Fibroblast of skin of scalp (primary cell): ENCODE measurements at regions not wholly inside any gene's neighbourhood (a gene's known extent, or its start where the extent isn't known, plus 50 kb on each side); places are given as distances from the start of the nearest gene placed in this dataset.

Experiments used
- DNase-seq: peaks from one replicate; pipeline ENCODE4 v3.0.0-alpha.2; 2013

DNA sequence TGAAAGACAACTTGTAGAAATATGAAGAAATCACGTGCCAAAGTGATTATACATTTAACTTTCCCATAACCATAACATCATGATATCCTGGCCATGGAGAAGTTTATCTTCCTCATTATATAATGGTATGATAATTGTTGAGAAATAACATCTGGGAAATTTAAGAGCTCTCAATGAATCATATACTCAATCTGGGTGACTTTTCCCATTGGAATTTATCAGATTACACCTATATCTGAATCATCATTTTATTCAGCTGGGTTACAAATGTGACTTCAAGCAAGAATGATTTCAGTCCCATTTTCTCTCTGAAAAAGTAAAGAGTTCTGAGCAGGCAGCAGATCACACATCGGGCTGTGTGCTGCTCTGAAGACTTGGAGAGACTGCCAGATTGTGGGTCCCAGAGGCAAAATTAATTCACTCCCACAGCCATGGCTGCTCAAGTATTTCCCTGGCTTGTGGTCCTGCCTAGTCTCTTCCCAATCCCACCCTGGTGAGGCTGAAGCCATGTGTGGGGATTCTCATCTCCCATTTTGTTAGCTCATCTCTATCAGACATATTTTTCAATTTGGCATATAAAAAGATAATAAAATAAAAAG is 278.0 kb downstream of the MRPL39 start:
- DNase-seq, result peak; percentile 92

DNA sequence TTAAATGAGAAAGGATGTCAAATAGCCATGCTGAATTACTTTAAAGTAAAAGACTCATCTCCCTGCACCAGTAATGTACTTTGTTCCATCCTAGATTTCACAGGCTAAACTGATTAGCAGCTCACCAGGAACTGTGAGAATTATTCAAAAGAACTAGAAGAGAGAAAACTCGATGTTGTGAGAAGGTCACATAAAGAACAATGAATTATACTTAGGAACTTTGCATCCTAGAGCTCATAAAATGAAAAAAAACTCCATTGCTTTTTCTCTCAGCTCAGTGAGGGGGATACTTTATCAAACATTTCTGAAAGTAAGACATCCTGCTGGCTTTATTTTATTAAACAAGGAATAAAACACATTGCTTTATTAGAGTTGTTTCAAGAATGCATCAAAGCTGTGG is 278.5 kb downstream of the MRPL39 start:
- peak; percentile 17 for DNase-seq

DNA sequence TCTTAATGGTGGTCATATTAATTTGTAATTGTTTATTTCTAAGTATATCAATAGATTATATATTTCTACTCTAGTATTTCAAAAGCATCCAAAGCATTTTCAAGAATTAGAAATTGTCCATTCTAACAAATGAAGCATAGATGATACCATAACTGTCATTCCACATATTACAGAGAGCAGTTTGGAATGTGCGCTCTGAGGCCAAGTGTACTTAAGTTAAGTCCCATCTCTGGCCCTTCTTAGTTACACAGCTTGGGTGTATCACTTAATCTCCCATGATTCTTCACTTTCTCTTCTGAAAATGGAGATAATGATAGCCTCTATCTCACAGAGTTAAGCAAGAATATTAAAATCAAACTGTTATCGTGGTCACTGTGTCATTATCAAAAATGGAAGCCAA is 281.1 kb downstream of the MRPL39 start:
- peak; percentile 57 for DNase-seq

DNA sequence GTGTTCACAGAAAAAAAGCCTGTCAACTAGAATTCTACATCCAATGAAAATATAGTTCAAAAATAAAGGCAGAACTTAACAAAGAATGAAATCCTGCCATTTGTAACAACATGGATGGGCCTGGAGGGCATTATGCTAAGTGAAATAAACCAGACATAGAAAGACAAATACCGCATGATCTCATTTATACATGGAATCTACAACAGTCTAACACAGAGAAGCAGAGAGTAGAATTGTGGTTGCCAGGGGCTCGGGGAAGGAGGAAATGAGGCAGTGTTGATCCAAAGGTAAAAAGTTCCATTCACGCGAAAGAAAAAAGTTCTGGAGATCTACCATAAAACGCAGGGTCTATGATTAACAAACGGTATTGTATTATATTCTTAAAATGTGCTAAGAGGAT is 282.6 kb downstream of the MRPL39 start:
- no peak for DNase-seq

DNA sequence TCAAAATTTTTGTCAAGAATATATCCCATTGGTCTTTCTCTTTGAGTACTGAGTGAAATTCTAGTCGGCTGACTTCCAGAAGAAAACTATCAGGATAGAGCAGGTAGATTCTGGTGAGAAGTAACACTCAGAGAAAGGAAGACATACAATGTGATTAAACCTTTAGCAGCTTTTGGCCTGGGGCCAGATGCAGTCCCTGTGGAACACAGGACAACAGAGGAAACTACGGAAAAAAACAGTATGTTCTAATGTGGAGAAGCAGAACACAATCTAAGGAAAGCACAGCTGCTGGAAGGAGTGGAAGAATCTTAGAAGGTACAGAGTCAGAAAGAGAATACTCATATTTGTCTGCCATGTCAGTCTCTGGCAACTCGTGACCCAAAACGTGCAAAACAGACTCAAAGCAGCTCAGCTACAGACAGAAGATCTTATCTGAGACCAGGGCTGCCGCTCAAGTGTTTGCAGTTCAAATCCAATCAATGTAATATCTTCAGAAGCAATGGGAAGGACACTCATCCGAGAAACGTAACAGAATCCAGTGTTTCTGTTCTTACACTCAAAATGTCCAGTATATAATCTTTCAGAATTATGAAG is 283.8 kb downstream of the MRPL39 start:
- no peak for DNase-seq

DNA sequence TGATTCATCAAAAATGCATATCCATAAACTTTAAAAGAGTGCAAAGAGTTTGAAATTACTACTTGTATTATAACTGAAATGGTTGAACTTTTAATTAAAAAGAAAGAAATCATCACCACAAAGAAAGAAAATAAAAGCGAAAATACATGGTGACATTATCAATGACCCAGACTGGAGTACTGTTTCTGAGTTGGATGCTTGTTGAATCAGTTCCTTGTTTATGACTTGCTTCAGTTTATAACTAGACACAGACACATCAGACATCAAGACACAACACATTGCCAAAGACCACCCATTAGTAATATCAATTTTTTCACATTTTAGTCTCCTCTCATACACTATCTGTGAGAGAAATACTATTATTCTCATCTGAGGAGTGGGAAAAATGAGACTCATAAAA is 293.0 kb downstream of the MRPL39 start:
- DNase-seq, result no peak

DNA sequence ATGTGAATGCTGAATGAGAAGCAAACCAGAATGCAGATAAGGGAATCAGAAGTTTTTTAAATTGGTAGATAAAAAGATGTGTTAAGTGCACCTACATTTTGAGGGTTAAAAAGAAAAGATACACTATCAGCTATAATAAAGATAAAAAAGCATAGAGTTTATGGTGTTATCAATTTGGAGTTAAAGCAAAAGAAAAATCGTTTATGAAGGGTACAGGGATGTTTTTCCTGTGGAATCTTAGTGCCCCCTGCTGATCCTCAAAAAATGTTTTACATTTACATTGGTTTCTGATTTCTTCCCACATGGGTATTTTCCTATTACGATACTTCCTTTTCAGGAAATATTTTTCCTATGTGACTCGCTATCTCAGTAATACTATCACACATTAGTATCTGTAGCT is 293.5 kb downstream of the MRPL39 start:
- peak; percentile 70 for DNase-seq

DNA sequence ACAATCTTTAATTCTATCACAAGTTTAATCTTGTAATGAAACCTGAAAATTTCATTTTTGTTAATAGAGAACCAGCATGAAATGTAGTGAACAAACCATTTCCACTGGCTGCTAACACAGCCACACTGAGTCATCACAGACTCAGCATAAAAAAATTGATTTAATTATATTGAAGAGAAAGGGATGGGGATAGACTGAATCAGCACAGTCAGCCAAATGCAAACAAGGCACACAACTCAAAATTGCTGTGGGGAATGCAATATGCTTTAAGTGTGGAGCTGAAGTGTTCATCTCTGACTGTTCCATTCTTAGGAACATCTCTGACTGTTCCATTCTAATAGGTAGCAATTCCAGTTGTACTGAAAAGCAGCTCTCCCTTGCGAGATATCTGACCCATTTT is 299.8 kb downstream of the MRPL39 start:
- DNase-seq, result peak; percentile 80

DNA sequence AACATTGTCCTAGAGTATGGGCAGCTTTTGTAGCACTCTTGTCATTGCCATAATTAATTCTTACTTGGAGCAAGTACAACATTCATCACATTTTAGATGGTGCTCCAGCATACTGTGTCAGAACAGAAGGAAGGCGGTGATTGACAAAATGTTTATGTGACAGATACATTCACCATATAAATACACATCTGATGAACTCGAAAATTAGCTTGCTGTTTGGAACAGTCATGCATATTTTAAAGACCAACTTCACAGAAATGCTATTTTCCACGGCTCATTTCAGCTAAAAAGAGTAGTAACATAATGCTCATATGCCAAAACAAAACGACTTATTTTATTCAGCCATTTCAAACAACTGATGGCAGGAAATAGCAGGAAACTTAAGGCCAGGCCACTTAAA is 302.7 kb downstream of the MRPL39 start:
- DNase-seq, result no peak

DNA sequence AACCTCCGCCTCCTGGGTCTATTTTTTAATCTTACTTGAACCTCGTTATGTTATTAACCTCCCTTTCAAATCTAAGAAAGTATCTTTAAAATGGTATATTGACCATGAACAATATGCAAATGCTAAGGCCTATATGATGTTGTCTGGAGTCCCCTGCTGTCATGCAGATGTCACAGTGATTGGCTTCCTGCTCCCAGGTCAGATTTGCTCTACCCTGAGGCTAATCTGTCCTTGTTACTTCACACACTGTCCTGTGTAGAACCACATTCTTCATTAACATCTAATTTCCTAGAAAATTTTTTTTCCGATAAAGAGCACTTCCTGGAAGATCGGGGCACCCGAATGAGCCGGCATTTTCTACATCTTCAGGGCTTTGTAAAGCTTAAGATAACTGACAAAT is 306.6 kb downstream of the MRPL39 start:
- DNase-seq, result no peak

DNA sequence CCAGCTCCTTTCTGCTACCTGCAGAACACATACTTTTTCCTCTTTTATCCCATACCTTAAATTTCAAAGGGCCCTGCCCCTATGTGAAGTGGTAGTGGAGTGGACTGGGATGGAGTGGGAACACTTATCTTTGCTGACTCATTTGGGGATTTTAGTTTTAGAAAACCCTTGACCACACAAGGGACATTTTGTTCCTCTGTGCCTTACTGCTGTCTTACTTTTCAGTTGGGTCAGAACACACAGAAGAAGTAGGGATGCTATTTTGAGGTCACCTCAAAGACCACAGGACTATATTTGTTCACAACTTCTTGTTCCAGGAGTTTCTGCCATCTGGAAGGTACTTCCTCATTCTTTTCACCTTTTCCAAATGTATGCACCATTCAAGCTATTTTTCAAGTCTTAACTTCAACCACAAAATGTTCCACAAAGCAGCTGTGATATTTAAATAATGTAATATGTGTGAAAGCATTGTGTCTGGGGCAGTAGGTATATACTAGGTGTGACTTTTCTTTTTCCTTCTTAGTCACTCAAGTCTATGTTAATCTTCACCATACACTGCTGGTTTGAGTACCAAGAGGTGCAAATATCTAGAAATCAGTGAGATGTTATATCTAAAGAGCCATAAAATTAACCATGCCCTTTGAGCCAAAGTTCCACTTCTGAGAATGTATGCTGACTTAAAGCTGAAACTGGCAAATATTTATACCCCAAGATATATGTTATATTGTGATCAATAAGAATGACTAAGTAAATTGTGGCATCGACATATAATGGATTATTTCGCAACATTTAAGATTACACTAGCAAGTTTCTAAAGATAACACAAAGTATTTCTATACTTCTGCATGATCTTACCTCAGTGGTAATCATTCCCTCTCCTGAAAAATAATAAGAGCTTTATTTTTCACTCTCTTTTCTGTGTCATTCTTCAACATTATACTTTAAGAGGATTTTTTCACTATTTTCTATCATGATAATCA is 308.5 kb downstream of the MRPL39 start:
- DNase-seq, result no peak

DNA sequence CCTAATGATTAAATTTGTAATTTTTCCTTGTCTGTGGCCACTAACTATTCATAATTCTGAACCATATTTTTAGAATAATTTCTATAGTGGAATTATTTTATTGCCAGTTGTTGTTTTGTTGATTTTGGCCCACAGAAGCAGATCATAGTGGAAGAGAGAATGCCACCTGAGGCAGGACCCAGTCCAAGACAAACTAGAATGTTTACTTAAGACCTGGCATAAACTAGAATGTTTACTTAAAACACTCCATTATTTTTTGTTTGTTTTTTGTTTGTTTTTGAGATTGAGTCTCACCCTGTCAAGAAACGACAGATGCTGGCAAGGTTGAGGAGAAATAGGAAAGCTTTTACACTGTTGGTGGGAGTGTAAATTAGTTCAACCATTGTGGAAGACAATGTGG is 310.2 kb downstream of the MRPL39 start:
- DNase-seq, result no peak

DNA sequence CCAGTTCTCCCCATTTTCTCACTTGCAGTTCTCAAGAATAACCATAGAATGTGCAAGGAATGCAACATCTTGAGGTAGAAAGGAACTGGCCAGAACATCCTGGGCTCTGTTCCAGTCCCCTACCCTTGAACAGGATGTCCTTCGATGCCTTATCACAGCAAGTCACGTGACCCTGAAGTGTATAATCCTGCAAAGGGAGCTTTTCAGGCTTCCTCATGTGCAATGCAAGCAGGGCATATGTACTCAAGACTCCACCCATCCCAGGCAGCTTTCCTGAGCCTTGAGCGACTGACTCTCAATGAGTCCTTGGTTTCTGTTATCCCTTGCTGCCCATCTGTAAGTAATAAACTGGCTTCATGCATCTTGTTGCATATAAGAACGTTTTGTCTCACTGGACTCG is 311.0 kb downstream of the MRPL39 start:
- no peak for DNase-seq

DNA sequence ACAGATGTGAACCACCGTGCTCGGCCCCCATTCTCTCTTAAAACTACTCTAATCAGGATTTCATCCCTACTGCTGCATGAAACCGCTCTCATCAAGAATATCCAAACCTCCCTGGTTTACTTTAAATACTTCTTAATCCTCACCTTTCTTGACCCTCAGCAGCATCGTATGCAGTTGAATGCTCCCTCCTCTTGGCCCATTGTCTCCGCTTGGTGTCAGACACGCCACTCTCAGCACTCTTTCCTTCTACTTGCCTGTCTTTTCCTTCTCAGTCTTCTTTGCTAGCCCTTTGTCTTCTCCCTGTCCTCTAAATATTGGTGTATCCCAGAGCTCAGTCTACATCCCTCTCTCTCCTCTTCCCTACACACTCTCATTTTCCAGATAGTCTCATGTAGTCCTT is 314.9 kb downstream of the MRPL39 start:
- DNase-seq, result no peak

DNA sequence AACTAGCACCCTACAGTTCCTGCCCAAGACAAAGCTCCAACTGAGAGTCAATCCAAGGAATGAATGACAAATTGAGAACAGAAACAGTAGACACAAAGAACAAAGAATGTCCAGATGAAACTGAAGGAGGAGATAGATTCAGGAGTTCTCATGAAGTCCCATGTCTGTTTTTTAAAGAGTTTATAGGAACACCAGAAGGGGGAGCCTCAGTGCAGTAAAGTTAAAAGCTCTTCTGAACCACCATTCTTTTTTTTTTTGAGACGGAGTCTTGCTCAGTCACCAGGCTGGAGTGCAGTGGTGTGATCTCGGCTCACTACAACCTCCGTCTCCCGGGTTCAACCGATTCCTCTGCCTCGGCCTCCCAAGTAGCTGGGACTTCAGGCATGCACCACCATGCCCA is 323.6 kb downstream of the MRPL39 start:
- DNase-seq, result peak; percentile 57

DNA sequence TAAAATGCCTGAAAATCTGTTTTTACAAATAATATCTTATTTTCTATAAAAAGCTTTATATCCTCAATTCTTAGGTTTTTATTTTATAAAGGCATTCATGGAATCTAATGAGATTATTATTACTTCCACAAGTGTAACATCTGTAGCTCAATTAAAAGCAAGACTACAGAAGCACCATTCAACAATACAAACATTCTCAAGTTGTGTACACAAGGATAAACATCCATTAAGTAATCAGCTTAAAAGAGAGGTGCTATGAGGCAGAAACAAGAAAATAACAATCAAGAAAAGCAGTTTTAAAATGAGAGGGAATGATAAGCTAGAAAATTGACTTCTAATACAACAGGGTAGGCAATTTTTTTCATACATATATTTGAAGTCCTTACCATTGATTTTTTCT is 326.1 kb downstream of the MRPL39 start:
- DNase-seq, result no peak

DNA sequence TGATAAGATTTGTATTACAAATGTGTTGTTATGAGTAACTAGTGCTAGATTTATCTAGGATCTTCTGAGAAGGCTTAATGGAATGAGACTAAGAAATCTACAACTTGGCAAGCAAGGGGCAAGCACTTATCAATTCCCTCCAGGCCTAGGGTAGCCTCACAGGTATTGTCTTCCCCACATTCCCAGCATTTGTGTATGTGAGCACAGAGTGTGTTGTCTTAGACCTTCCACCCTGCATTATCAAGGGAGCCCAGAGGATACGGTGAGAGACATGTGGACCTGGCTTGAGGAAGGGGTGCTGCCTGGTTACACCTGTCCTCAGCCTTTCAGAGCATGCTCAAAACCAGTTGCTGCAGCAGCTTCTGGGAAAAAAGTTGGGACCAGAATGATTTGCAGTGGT is 327.2 kb downstream of the MRPL39 start:
- DNase-seq, result no peak

DNA sequence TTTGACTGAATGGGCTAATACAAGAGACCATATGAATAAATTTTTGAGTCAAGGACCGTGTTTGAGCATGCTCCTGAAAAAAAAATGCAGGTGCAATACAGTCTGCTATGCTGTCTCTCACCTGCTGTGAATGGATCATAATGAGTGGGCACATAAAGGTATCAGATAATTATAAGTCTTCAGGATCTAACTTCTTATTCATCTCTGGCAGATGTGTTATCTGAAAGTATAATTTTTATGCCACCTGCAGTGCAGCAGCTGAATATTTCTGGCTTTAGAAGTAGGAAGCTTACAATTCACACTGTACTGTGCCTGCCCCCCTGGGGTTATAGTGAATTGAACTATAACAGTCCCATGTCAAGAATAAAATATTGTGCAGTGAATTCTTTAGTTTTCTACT is 333.3 kb downstream of the MRPL39 start:
- DNase-seq, result no peak

DNA sequence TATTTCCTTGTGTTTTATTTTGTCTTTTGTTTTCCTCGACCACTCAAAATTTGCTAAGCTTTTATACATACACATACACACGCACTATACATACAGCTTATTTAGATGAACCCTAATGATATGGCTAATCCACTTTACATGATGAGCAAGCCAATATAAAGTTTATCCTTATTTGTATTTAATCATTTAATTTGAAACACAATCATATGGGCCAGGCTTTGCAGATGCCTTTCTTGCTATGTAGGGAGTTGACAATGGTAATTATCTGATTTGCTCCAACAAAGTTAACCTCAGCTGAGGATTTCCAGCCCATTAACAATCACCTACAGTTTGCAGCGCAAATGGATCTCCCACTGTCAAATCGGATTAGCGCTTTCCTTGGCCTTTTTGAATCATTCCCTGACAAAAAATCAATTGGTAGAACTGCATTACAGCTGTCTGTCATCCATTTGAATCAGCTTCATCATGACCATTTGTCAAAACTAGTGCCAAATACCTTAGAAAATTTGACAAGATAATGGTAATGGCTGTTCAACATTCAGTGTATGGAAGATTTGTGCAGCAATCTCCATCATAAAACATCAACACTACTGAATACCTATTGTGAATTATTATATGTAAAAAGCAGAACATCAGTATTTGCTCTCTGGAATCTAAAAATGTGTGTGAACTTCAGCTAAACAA is 352.6 kb downstream of the MRPL39 start:
- no peak for DNase-seq

DNA sequence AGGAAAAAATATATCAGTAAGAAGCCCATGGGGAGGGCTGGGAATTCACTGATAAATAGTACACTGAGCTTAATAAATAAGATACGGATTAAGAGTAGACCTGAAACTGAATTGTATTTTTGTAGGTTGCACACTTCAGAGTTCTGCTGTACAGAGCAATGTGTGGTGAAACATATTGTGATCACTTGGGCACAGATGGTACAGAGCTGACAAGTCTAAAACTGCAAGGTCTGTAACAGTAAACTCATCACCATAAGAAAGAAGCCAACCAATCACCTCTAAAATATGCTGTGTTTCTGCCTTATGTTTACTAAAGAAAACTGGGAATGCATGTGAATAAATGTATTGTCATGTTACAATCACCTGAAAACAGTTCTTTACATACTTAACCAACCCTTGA is 360.7 kb downstream of the MRPL39 start:
- DNase-seq, result no peak

DNA sequence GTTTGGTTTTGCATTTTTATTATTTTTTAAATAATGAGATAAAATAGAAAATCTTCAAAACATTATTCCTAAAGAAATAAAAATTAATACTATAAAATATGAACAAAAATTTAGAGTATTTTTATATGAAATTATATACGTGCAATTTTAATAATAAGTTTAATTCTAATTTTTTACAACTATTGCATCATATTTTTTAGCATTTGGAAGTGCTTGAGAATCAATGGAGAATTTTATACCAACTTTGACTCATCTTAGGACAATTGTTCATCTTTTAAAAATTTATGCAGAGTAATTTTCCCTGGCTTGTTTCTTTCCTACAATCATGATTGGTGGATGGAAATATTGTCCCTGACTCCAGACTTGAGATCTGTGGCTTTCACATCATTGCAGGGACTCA is 362.5 kb downstream of the MRPL39 start:
- DNase-seq, result no peak

DNA sequence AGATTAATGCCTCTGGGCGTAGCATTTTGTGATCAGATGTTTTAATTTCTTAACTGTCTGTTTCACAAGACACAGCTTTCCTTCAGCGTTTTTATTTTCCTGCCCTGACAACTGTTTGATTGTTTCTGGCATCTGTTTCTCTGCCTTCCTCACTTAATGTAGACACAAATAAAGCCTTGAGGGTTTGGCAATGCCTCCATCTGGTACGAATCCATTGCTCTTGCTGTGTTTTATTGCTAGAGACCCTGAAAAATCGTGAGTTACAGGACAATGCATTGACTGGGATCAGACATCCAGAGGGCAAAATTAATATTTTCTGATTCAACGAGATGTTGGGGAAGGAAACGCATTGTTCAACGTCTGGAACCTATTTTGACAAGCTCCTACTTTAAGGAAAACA is 363.5 kb downstream of the MRPL39 start:
- DNase-seq, result no peak

DNA sequence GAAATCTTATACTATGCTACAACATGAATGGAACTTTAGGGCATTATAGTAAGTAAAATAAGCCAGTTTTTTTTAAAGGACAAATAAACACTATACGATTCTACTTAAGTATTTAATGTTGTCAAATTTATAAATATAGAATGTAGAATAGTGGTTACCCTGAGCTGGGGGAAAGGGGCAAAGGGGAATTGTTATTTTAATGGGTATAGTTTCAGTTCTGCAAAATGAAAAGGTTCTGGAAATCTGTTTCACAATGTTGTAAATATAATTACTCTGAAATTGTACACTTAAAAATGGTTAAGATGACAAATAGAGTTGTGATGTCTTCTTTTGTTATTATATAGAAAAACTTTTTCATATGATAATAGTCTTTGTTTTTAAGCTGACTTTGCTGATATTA is 366.3 kb downstream of the MRPL39 start:
- no peak for DNase-seq
